Left colon (tissue), 2 donors: ENCODE measurements at regions not wholly inside any gene's neighbourhood (a gene's known extent, or its start where the extent isn't known, plus 50 kb on each side); places are given as distances from the start of the nearest gene placed in this dataset.
"Not testable (repeated sequence)": the region's sequence is repeated elsewhere in the genome, so short reads cannot be mapped to it uniquely, and the experiment has no call there.

Experiments used
- ATAC-seq: fragments of 200-7000 bp; cut with Tn5 transposase; one replicate; pipeline ENCODE4 v1.9.1; 2020; ENCODE audit warnings: mild to moderate bottlenecking, moderate library complexity
- DNase-seq, 2 donors: peaks; one replicate each; pipeline ENCODE4 v3.0.0-alpha.2; 2020
- intact Hi-C, 2 donors: fragments of 100-400 bp; cut with DNase I in 1 of 2; cut with micrococcal nuclease in 1 of 2; formaldehyde crosslinking; loops; one replicate each; pipeline versions ENCODE4 v1.11.2 to v1.14.0; 2022; cut with DNase I, micrococcal nuclease
- donor health status: DM: no; HTN: no; CAD: no.
- donor health status: DM: yes; HTN: yes; CAD: no.

DNA sequence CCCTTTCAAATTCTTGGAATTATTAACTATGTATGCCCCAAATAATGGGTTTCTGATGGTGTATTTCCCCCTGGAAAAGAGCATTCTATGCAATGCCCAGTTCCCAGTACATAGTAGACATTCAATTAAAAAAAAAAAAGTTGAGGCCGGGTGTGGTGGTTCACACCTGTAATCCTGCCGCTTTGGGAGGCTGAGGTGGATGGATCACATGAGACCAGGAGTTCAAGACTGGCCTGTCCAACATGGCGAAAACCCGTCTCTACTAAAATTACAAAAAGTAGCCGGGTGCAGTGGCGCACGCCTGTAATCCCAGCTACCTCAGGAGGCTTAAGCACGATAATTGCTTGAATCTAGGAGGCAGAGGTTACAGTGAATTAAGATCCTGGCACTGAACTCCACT, 83.3 kb upstream of the ZNF217 start:
- no peak for DNase-seq
- no peak for ATAC-seq
- intact Hi-C loops, result no loop called here

DNA sequence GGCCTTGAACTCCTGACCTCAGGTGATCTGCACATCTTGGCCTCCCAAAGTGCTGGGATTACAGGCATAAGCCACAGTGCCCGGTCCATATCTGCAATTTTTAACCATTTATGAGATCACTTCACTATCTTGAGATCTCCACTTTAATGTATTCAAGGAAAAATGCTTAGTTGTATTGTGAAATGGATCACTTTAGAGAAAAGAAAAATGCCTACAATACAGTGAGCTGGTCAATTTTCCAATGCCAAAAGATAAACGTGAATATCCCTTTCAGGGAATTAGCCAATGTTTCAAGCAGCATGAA, 82.8 kb upstream of the ZNF217 start:
- ATAC-seq, result no peak

DNA sequence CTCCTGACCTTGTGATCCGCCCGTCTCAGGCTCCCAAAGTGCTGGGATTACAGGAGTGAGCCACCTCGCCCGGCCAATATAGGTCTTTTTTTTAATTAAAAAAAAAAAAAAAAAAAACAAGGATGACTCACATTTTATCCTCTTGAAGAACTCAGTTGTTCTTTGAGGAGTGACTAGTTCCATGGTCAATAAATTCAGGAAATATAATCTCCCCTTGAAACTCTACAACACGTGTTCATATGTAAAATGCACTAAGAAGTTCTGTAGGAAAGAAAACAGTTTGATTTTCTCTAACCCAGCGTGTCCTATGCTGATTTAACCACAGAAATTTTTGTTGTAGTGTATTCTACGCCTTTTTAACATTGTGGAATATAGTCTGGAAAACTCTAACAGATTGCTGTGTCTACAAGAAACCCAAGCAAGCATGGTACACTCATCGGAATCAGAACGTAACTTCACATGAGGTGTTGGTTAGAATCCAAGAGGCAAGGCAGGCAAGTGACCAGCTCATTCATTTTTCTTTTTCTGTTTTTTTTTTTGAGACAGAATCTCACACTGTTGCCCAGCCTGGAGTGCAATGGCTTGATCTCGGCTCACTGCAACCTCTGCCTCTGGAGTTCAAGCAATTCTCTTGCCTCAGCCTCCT, 79.0 kb upstream of the ZNF217 start:
- intact Hi-C loops, result no loop called here
- DNase-seq (no peak), ATAC-seq (no peak)

More for the DNA sequence above, 82.8 kb upstream of the ZNF217 start:
- DNase-seq, result no peak
- intact Hi-C loops, result no loop called here

DNA sequence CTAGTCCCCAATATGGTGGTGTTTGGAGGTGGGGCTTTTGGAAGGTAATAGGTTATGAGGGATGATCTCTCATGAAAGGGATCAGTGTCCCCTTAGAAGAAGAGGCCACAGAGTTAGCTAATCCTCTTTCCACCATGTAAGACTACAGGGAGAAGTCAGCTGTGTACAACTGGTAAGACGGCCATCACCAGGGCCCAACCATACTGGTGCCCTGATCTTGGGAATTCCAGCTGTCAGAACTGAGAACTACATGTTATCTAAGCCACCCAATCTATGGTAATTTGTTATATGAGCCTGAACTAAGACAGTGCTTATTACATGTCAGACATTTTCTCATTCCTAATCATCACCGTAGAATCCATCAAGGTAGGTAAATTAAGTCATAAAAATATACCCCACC, 77.7 kb upstream of the ZNF217 start:
- intact Hi-C loops, result no loop called here
- DNase-seq (no peak), ATAC-seq (peak; percentile 46)

DNA sequence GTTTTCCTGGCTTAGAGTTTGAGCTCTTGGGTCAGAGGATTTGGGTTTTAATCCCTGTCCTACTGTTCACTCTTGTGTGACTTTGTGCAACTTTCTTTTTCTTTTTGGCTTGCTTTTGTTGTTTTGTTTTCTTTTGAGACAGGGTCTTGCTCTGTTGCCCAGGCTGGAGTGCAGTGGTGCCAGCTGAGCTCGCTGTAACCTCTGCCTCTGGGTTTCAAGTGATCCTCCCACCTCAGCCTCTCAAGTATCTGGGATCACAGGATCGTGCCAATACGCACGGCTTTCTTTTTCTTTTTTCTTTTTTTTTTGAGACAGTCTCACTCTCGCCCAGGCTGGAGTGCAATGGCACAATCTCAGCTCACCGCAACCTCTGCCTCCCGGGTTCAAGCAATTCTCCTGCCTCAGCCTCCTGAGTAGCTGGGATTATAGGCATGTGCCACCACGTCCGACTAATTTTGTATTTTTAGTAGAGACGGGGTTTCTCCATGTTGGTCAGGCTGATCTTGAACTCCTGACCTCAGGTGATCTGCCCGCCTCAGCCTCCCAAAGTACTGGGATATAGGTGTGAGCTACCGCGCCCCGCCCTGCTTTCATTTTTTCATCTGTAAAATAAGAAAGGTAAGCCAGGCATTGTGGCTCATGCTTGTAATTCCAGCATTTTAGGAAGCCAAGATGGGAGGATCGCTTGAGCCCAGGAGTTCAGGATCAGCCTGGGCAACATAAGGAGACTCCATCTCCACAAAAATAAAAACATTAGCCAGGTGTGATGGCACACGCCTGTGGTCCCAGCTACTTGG, 76.1 kb upstream of the ZNF217 start:
- DNase-seq, intact Hi-C loops: not testable (repeated sequence)
- peak; percentile 15 for ATAC-seq

DNA sequence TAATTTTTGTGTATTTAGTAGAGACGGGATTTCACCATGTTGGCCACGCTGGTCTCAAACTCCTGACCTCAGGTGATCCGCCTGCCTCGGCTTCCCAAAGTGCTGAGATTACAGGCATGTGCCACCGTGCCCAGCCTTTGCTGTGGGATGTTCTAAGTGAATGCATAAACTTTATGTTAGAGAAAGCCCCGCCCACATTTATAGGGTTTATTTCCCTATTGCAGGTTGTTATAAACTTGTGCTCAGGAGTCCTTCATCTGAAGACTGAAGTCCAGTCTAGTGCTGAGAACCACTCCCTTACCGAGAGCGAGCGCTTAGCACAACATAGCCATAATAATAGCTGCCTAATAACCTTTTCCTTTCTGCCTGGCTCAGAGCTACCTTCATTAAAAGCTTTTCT, 75.4 kb upstream of the ZNF217 start:
- intact Hi-C loops, result no loop called here
- ATAC-seq (peak; percentile 97), DNase-seq (peak; percentile 47 to 78)

DNA sequence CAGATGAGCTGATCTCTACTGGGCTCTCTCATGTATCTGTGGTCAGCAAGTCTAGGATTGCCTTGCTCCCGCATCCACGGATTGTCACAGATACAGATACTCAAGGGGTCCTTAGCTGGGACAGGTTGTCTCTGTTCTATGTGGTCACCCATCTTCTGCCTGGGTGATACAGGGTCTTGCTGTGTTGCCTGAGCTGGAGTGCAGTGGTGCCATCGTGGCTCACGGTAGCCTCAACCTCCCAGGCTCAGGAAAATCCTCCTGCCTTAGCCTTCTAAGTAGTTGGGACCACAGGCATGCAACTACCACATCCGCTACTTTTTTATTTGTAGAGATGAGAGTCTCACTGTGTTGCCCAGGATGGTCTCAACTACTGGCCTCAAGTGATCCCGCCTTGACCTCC, 72.5 kb upstream of the ZNF217 start:
- no peak for DNase-seq
- ATAC-seq, result no peak
- intact Hi-C loops, result no loop called here

DNA sequence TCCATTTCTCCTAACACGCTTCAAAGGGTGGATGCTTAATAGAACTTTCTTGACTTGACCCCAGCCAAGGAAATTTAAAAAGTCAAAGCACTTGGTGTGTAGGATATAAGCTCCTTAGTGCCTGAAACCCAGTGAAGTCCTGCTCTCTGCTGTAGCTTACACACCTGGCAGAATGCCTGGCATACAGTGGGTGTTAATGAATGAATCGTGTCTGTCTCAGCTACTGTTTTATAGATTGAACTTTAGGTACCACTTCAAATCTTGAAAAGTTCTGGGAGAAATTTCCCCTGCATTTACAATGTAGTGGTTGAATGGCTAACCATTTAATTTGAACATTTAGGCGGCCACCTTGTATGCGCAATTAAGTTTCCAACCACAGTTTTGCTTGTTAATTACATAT, 70.5 kb upstream of the ZNF217 start:
- peak in 1 of 2 donors; percentile 32 for DNase-seq
- peak; percentile 27 for ATAC-seq
- intact Hi-C loops, result no loop called here

DNA sequence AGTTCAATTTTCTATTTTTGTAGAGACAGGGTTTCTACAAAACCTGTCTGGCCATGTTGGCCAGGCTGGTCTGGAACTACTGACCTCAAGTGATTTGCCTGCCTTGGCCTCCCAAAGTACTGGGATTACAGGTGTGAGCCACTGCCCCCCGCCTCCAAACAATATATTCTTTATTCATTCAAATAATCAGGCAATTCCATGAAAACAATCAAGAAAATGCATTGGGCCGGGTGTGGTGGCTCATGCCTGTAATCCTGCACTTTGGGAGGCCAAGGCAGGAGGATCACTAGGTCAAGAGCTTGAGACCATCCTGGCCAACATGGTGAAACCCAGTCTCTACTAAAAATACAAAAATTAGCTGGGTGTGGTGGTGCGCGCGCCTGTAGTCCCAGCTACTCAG, 69.9 kb upstream of the ZNF217 start:
- ATAC-seq, DNase-seq, intact Hi-C loops: not testable (repeated sequence)

DNA sequence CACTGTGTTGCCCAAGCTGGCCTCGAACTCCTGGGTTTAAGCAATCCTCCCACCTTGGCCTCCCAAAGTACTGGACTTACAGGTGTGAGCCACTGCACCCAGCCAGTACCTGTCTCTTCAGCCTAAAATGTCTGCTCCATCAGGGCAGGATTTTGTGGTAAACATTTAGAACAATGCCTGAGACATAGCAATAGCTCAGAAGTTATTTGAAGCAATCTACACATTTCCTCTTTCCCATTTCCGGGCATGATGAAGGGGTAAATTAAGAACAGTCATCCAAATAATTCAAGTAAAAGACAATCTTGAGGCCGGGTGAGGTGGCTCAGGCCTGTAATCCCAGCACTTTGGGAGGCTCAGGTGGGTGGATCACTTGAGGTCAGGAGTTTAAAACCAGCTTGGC, 69.0 kb upstream of the ZNF217 start:
- intact Hi-C loops, result no loop called here
- no peak for ATAC-seq
- DNase-seq, result no peak

DNA sequence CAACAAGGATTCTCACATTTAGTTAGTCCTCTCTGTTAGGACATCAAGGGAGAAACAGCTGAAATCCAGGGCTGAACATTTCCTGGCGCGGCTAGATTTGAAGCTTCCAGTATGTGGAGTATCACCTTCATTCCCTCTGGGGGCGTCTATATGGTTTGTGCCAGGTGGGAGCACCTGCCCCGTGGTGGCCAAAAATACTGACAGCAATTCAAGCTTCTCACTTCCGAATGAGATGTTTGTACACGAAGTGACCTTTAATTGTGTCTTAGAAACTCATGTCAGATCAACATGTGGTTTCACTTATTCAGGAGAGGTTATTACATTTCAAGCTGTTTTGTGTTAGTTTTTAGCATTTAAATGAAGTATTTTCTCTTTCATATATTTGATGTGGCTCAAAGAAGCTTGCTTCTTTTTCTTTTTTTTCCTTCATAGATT, 67.3 kb upstream of the ZNF217 start:
- intact Hi-C loops, result no loop called here
- peak; percentile 24 for ATAC-seq
- no peak for DNase-seq

DNA sequence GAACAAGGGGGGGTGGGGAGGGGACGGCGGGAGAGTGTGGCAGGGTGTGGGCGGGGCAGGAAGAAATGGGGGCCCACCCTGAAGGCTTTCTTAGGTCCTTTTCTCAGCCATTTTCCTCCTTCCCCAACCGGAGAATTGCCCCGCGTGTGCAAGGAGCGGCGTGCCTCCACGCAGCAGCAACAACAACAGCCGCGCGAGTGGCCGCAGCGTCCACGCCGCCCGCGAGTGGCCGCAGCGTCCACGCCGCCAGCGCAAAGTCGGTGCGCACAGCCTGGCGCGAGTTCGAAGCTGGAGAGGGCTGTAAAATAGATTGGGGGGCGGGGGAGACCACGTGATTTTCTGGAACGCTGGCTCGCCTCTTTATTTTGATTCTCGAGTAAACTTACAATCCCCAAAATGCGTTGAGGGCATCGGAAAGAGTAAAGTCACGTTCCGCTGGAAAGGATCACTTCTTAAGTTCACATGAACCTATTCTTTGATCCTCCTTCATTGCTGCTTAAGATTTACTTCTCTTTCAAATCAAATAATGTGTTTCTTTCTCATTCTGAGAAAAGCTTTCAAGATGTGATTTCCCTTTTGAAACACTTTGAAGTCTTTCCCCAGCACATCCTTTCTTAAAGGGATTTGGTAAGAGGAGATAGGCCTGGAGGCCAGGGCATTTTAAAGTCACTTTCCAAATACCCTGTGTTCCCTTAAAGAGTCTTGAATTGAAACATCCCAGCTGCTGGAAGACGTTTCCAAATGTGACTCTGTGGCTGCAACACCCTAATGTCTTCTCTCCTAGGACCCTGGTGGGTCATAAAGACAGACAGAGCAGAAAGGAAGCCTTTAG, 66.7 kb upstream of the ZNF217 start:
- intact Hi-C loops, result no loop called here
- ATAC-seq, result peak; percentile 54
- DNase-seq, result peak in 1 of 2 donors; percentile 53

DNA sequence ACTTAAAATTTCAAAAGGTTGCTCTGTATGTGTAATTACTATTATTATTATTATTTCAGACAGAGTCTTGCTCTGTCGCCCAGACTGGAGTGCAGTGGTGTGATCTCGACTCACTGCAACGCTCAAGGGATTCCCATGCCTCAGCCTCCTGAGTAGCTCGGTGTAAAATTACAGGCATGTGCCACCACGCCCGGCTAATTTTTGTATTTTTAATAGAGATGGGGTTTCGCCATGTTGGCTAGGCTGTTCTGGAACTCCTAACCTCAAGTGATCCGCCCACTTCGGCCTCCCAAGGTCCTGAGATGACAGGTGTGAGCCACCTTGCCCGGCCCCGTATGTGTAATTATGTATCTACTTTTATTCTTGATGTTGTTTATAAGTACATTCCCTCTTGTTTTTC, 65.3 kb upstream of the ZNF217 start:
- no peak for ATAC-seq
- intact Hi-C loops, result no loop called here
- no peak for DNase-seq

DNA sequence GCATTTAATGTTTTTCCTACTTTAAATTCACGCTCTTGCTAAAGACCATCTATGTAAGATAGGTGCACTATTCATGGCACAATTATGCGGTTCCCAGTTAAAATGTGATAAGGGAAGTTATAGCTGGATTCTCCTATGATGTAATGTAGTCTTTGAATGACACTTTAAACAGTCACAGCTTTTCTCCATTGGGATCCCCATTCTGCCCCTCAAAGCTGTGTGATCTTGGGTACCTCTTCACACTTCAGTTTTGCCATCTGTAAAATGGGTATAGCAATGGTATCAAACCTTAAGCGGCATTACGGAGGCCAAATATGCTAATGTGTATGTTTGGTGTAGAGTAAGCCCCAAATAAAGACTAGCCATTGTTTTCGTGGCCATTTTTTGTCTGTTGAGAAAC, 64.7 kb upstream of the ZNF217 start:
- DNase-seq (no peak), ATAC-seq (no peak)
- intact Hi-C loops, result no loop called here

DNA sequence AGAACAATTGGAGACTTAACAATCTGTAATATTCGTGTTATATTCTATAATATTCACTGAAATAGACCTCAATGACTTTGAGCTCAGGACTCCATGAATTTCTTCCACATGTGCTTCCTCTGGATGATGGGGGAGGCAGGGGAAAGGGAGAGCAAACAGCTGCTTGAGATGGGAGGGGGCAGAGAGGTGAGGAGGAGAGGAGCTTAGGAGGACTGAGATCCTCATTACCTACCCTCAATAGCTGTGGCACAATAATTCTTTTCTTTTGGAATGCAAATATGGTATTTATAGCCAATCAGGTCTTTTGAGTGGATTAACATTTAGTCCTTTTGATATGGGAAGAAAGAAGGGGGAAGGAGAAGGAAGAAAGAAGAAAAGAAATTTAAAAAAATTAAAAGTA, 64.1 kb upstream of the ZNF217 start:
- DNase-seq, result no peak
- intact Hi-C loops, result no loop called here
- no peak for ATAC-seq

DNA sequence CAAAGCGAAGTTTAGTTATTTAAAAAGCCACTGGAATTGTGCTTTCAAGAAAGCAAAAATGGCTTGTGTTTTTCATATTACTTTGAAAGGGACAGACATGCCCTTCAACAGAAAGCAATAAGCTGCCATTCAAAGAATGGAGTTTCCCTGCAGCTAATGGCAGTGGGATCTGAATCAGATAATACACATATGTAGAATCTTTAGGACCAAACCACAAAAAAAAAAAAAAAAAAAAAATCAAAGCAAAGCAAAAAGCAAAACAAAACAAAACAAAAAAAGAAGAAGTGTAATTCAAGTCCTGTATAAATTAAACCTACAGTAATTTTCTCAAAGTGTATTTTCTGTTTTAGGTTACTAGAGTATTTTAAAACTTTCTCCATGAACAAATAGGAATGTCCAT, 63.6 kb upstream of the ZNF217 start:
- no peak for ATAC-seq
- intact Hi-C loops, result no loop called here
- DNase-seq, result no peak

DNA sequence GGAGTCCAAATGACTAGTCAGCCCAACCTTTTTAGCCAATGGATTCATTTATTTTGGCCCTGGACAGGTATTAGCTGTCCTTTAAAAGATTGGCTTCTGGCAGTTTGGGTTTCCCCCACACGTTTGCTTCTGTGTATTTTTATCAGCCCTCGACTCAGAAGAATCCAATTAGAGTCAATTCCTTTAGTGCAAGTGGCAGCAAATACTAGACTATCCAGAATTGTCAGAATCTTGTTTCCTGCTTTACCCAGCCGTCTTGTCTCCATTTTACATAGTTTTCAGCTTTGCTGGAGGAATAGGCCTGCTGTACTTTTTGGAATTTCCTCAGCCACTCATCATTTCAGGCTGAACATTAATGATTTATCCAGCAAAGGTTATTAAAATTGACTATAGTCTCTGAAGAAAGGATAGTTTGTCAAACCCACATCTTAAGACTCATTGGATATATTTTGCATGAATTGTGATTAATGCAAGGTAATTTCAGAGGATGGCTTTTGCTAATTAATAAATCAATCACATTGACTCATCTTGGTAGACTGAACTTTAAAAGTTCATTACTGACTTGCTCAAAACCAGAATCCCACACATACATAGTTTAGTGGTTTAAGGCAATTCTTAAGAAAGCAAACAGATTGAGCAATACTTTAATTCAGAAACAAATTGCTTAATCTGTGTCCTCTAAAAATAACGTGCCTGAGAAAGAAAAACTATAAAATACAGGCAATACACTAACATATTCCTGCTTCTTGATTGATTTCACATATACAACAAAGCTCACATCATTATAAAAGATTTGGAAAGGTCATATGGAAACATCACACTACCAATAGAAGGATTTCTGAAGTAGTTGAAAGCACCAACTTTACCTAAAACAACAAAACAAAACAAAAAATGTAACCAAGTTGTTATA, 62.9 kb upstream of the ZNF217 start:
- intact Hi-C loops, result no loop called here
- ATAC-seq, result no peak
- DNase-seq, result no peak

DNA sequence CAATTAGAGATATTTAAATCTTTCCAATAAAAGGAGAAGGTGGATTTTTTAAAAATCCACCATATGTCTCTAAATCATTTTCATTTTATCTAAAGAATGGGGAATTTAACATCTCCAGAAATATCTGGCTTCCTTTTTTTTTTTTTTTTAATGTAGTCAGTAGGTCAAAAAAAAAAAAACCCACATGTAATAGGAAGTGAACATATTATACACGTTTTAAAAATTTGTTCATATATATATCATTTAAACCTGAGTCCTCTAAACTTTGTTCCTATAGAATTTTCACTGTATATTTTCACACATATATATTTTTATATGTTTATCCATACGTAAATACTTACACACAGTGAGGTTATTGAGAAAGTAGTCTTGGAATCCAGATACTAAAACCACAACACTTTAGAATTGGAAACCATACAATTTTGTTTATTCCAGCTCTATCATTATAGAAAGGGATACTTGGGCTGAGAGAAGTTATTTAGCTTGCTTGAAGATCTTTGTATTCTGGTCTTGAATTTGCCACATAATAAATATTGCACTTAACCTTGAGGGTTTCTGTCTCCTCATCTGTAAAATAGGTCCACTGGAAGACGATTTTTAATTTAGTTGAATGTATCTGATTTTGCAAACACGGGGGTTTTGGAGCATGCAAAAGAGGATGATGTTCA, 62.1 kb upstream of the ZNF217 start:
- no peak for DNase-seq
- ATAC-seq, result no peak
- intact Hi-C loops, result no loop called here
